SK-N-MC (cell line): ENCODE measurements at regions not wholly inside any gene's neighbourhood (a gene's known extent, or its start where the extent isn't known, plus 50 kb on each side); places are given as distances from the start of the nearest gene placed in this dataset.
"Not testable (repeated sequence)": the region's sequence is repeated elsewhere in the genome, so short reads cannot be mapped to it uniquely, and the experiment has no call there.

Experiments used
- DNase-seq: peaks from one replicate; pipeline ENCODE4 v3.0.0-alpha.2; 2011; ENCODE audit warnings: low read depth, low spot score
- H3K27ac ChIP-seq: fragments of 200-600 bp; sonication (generic); 2 replicates; pipeline ENCODE4 v1.5.1; 2016; ENCODE audit warnings: mixed run types
- H3K36me3 ChIP-seq: fragments of 200-600 bp; sonication (generic); 2 replicates; pipeline ENCODE4 v1.6.1; 2017; ENCODE audit warnings: antibody characterized with exemption, low read length, mixed read lengths; ENCODE audit not compliant: insufficient read depth
- H3K4me3 ChIP-seq: fragments of 200-600 bp; sonication (generic); 2 replicates; pipeline ENCODE4 v1.5.1; 2016
- H3K9ac ChIP-seq: fragments of 200-600 bp; sonication (generic); 2 replicates; pipeline ENCODE4 v1.8.0; 2017; ENCODE audit warnings: mixed run types, mixed read lengths; ENCODE audit not compliant: insufficient read length
- H3K9me3 ChIP-seq: fragments of 200-600 bp; sonication (generic); 2 replicates; pipeline ENCODE4 v1.6.1; 2017; ENCODE audit warnings: low read depth, mild to moderate bottlenecking, antibody characterized with exemption, low read length, moderate library complexity, mixed read lengths
- EZH2 ChIP-seq: fragments of 200-600 bp; sonication (generic); IDR thresholded peaks from one replicate; pipeline ENCODE4 v1.6.1; 2017; ENCODE audit warnings: antibody characterized with exemption
- FOXP2 ChIP-seq: optimal IDR thresholded peaks from 2 replicates; pipeline ENCODE3; 2011; ENCODE audit warnings: mild to moderate bottlenecking, moderate library complexity; ENCODE audit not compliant: insufficient read depth; ENCODE audit errors: extremely low read length, control extremely low read depth
- POLR2AphosphoS5 ChIP-seq: IDR thresholded peaks from 2 replicates; pipeline ENCODE4 v1.6.1; 2012; ENCODE audit warnings: mild to moderate bottlenecking, low read depth, low read length, borderline replicate concordance

- no peak overlapping the region for H3K9ac ChIP-seq
- no peak overlapping the region for H3K27ac ChIP-seq
- no peak for DNase-seq
- H3K4me3 ChIP-seq: no peak overlapping the region
- no peaks in the 10 kb centered on the region for H3K9me3 ChIP-seq
- TF ChIP-seq FOXP2: no peak
- TF ChIP-seq EZH2: no peak
- no peak for TF ChIP-seq POLR2AphosphoS5
- H3K36me3 ChIP-seq: no peaks in the 10 kb centered on the region
Measured at GRCh38 chrX:41026702-41027078, 58.6 kb upstream of the USP9X start.

DNA sequence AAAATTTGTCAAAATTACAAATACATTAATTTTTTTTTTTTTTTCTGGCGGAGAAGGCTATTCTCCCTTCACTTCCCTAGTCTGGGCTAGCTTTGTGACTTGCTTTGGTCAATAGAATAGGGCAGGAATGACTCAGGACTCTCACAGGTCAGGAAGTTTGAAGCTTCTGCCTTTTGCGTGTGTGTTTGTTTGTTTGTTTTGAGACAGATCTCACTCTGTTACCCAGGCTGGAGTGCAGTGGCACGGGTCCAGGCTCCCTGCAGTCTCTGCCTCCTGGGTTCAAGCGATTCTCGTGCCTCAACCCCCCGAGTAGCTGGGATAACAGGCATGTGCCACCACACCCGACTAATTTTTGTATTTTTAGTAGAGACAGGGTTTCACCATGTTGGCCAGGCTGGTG is 55.9 kb upstream of the USP9X start:
- Histone ChIP-seq H3K4me3 (no peak overlapping the region), H3K27ac (no peak overlapping the region), H3K9ac (no peak overlapping the region), H3K9me3 (no peaks in the 10 kb centered on the region), H3K36me3 (no peaks in the 10 kb centered on the region)
- TF ChIP-seq FOXP2 (no peak), EZH2 (no peak), POLR2AphosphoS5 (no peak)
- no peak for DNase-seq

DNA sequence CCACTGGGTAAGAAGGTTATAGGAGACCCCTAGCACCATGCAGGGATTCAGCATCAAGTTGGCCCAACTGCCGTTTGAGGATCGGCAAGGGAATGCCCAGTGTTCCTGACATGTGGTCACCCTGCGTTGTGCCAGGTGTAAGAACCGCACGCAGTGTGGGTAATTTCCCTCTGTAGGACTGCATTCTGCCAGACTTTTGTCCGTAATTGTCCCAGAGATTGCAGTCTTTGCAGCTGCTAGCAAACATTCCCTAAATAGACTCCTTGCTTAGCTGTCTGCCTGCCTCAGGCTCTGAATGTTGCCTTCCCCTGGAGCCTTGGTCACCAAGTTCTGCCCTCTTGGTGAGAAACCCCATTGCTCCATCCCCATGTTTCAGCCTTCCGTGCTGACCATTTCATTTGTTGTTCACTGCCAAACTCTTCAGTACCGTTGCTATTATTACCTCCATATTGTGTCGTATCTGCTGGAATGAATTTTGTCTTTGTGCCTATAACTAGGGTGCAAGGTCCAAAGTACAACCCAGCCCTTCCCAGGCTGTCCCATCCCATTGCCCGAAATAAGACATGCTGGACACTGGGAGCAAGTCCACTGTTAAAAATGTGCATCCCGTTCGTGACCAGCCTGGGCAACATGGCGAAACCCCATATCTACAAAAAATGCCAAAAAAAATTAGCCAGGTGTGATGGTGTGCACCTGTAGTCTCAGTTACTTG is 53.8 kb upstream of the USP9X start:
- TF ChIP-seq FOXP2: no peak
- H3K36me3 ChIP-seq: no peaks in the 10 kb centered on the region
- no peak overlapping the region for H3K27ac ChIP-seq

GRCh38 chrX:41033299-41033698 is 51.9 kb upstream of the USP9X start:
- no peaks in the 10 kb centered on the region for H3K9me3 ChIP-seq
- H3K36me3 ChIP-seq: no peaks in the 10 kb centered on the region
- DNase-seq: no peak
- no peak overlapping the region for H3K27ac ChIP-seq
- no peak for TF ChIP-seq FOXP2
- no peak for TF ChIP-seq EZH2
- TF ChIP-seq POLR2AphosphoS5: no peak
- H3K4me3 ChIP-seq: no peak overlapping the region
- H3K9ac ChIP-seq: no peak overlapping the region

More for the DNA sequence above, 53.8 kb upstream of the USP9X start:
- H3K9me3 ChIP-seq: no peaks in the 10 kb centered on the region
- DNase-seq: no peak
- H3K9ac ChIP-seq: no peak overlapping the region
- no peak overlapping the region for H3K4me3 ChIP-seq

- not testable (repeated sequence) for H3K27ac ChIP-seq, H3K36me3 ChIP-seq, H3K9me3 ChIP-seq, H3K9ac ChIP-seq, H3K4me3 ChIP-seq, DNase-seq
Measured at GRCh38 chrX:41034902-41035301, 50.3 kb upstream of the USP9X start.
